ENCODE measurements at regions not wholly inside any gene's neighbourhood (a gene's known extent, or its start where the extent isn't known, plus 50 kb on each side); places are given as distances from the start of the nearest gene placed in this dataset.

DNA sequence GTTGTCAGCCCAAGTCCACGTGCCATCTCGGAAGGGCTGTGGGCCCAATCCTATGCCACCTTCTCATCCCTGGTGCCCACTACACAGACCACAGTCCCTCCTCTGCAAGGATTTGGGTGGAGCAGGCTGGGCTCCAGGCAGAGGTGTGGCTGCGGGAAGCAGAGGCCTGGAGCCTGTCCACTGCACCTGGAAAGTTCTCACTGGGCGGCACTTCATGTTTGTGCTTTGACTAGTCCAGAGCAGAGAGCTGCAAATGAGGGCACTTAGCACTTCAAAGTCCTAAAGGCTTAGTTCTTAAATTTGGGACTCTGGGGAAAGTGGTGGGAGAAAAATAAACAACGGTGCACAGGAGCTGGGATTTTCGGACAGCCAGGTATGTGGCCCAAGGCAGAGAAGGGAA is 308.9 kb upstream of the POU3F3 start:
- TF ChIP-seq SMC3 (conservative IDR thresholded peaks at IDR 0.05; ENCODE audit: poor library complexity) (no peak), EP300 (conservative IDR thresholded peaks at IDR 0.05; ENCODE audit: poor library complexity, severe bottlenecking) (no peak)
- TF ChIP-seq, protein P1, sequence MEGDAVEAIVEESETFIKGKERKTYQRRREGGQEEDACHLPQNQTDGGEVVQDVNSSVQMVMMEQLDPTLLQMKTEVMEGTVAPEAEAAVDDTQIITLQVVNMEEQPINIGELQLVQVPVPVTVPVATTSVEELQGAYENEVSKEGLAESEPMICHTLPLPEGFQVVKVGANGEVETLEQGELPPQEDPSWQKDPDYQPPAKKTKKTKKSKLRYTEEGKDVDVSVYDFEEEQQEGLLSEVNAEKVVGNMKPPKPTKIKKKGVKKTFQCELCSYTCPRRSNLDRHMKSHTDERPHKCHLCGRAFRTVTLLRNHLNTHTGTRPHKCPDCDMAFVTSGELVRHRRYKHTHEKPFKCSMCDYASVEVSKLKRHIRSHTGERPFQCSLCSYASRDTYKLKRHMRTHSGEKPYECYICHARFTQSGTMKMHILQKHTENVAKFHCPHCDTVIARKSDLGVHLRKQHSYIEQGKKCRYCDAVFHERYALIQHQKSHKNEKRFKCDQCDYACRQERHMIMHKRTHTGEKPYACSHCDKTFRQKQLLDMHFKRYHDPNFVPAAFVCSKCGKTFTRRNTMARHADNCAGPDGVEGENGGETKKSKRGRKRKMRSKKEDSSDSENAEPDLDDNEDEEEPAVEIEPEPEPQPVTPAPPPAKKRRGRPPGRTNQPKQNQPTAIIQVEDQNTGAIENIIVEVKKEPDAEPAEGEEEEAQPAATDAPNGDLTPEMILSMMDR (IDR thresholded peaks at IDR 0.05; ENCODE audit: poor library complexity, severe bottlenecking) = no peak
